ENCODE measurements at regions not wholly inside any gene's neighbourhood (a gene's known extent, or its start where the extent isn't known, plus 50 kb on each side); places are given as distances from the start of the nearest gene placed in this dataset.

- DNase-seq (ENCODE audit: low read depth in 4 of 4, low spot score in 2 of 4) = no peak
Observed at GRCh38 chr9:89787595-89787994, 182.8 kb downstream of the GADD45G start.

GRCh38 chr9:89788434-89788833, 183.6 kb downstream of the GADD45G start:
- no peak for DNase-seq (ENCODE audit: low read depth in 4 of 4, low spot score in 2 of 4)

DNA sequence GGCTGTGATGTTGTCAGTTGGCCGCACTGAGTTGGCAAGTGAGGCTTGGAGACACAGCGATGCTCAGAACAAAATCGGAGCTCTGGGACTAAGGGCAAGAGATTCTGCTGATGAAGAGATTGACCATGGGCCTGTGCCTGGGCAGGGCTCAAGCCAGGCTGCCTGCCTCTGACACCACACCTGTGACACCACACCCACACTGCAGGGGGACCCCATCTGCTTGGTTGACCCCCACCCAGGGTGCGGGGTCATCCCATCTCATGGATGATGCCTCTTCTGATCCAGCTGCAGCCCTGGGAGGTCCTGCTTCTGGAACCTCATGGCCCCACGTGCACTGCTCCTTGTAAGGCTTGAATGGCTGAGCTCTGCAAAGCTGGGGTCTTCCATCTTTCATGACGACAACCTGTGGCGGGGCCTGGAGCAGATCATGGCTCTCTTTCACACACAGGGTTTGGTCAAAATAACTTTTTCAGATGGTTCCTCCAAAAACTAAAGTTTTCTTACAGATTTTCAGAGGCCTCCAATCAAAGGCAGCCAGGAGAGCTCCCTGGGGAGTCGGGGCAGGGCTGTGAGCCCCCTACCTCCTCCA, 185.2 kb downstream of the GADD45G start:
- no peak for DNase-seq (ENCODE audit: low read depth in 4 of 4, low spot score in 2 of 4)

- DNase-seq (ENCODE audit: low read depth in 4 of 4, low spot score in 2 of 4) = no peak
Observed at GRCh38 chr9:89790542-89791109, 185.8 kb downstream of the GADD45G start.

- no peak for DNase-seq (ENCODE audit: low read depth in 4 of 4, low spot score in 2 of 4)
Observed at GRCh38 chr9:89791754-89792153, 186.9 kb downstream of the GADD45G start.

- no peak for DNase-seq (ENCODE audit: low read depth in 4 of 4, low spot score in 2 of 4)
Observed at GRCh38 chr9:89792189-89793123, 187.6 kb downstream of the GADD45G start.

DNA sequence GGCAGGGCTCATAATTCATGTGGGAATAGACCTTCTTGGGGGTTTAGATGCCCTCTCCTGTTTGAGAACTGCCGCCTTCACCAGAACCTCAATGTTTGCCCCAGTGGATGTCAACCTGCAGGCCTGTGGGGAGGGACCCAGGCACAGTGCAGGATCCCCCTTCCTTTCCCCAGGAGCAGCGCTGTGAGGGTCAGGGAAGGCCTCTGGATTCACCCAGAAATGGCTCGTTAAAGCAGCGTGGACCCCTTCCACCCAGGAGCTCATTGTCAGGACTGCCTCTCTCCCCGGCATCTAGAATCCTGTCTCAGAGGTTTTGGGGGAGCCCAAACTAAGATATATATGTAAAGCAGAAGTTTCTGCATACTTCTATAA, 188.3 kb downstream of the GADD45G start:
- DNase-seq (ENCODE audit: low read depth in 4 of 4, low spot score in 2 of 4) = no peak

GRCh38 chr9:89793551-89793950, 188.7 kb downstream of the GADD45G start:
- DNase-seq (ENCODE audit: low read depth in 4 of 4, low spot score in 2 of 4) = no peak

DNA sequence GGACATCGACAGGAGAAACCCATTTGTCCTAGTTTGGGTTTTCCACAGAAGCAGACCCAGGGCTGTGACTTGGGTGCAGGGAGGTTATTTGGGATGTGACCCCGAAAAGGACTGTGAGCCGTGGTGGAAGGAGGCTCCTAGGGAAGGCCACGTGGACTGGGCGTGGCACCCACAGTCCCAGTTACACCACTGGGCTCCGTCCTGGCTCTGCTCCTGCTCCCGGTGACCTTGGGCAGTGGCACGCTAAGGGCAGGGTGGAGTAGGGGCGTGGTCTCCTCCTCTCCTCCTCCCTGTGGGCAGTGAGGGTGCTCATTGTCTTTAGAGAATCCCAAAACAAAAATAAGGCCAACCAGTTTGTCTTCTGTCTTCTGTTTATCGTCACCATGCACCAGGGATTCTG, 190.1 kb downstream of the GADD45G start:
- DNase-seq (ENCODE audit: low read depth in 4 of 4, low spot score in 2 of 4) = no peak

DNA sequence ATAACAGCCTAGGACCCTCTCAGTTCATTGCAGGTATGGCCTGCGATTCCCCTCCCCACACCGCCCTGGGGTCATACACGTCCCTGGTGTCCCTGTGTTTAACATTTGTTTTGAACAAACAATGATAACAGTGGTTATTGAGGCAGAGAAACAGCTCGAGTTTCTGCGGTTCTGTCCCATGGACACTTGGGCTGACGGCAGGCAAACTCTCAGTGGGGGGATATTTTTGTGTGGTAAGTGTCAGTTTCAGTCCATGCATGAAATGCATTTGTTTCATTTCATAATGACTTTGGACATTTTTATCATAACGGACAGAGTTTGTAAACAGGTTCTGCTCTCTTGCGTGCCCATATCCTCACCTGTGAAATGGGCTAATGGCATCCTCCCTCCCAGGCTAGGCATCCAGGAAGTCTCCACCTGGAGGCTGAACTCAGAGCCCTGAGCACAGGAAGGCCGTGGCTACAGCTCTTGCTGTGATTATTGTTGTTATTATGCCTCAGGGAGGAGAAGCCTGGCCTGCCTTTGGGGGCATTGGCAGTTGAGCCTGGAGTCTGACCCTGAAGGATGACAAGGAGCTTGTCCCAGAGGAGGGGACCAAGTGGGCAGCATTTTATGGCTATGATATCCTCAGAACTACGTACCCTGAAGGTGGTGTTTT, 190.9 kb downstream of the GADD45G start:
- DNase-seq (ENCODE audit: low read depth in 4 of 4, low spot score in 2 of 4) = no peak

DNA sequence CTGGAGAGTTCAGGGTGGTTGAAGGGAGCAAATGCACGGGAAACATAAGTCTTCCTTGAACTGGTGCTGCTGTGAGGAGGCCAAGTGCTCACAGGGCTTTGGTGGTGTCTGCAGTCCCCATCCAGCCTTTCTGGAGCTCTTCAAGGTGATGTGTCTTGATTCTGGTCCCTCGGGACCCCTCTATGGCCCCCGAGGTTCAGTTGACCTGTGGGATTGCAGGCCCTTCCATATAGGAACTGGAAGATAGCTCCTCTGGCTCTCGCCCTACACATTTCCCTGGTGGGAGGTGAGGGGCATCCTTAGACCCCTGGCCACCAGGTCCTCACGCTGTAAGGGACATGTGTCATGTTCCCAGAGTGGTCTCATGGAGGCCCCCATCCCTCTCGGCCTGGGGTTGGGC, 191.8 kb downstream of the GADD45G start:
- no peak for DNase-seq (ENCODE audit: low read depth in 4 of 4, low spot score in 2 of 4)

GRCh38 chr9:89797255-89797654, 192.4 kb downstream of the GADD45G start:
- DNase-seq (ENCODE audit: low read depth in 4 of 4, low spot score in 2 of 4) = no peak

- DNase-seq (ENCODE audit: low read depth in 4 of 4, low spot score in 2 of 4) = no peak
Observed at GRCh38 chr9:89797937-89798455, 193.2 kb downstream of the GADD45G start.

- no peak for DNase-seq (ENCODE audit: low read depth in 4 of 4, low spot score in 2 of 4)
Observed at GRCh38 chr9:89798547-89799120, 193.8 kb downstream of the GADD45G start.

DNA sequence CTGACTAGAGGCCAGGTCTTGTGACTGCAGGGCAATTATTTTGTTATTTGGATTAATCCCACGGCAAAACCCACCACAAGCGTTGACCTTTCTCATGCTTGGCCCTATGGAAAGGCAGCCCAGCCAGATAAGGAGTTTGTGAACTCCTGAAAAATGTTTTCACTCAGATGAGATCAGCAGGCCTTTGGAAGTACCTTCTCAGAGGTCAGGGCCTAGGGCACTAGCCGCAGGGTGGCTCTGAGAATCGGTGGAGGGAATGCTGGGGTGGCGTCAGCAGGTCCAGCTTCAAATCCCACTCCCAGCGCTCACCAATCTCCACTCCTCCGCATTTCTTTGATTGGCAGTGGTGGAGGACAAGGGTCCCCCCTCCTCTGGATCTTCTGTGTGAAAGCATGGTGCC, 194.4 kb downstream of the GADD45G start:
- DNase-seq (ENCODE audit: low read depth in 4 of 4, low spot score in 2 of 4) = no peak

DNA sequence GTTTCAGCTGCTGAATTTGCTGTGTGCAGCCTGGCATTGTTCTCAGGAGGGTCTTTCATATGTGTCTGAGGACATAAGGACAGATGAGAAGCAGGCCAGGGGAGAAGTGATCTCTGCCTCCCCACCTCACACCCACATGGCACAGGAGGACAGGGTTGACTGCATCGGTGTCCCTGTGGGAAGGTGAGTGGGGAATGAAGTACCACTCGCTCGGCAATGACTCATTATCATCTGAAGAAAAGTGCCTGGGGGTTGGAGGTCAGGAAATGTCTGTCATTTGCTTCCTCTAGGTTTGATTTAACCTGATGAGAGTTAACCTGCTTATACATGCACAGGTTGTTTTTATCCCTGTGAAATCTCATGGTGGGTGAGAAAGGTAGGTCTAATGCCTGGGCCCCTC, 195.0 kb downstream of the GADD45G start:
- no peak for DNase-seq (ENCODE audit: low read depth in 4 of 4, low spot score in 2 of 4)

GRCh38 chr9:89801341-89801740, 196.5 kb downstream of the GADD45G start:
- DNase-seq (ENCODE audit: low read depth in 4 of 4, low spot score in 2 of 4) = no peak

DNA sequence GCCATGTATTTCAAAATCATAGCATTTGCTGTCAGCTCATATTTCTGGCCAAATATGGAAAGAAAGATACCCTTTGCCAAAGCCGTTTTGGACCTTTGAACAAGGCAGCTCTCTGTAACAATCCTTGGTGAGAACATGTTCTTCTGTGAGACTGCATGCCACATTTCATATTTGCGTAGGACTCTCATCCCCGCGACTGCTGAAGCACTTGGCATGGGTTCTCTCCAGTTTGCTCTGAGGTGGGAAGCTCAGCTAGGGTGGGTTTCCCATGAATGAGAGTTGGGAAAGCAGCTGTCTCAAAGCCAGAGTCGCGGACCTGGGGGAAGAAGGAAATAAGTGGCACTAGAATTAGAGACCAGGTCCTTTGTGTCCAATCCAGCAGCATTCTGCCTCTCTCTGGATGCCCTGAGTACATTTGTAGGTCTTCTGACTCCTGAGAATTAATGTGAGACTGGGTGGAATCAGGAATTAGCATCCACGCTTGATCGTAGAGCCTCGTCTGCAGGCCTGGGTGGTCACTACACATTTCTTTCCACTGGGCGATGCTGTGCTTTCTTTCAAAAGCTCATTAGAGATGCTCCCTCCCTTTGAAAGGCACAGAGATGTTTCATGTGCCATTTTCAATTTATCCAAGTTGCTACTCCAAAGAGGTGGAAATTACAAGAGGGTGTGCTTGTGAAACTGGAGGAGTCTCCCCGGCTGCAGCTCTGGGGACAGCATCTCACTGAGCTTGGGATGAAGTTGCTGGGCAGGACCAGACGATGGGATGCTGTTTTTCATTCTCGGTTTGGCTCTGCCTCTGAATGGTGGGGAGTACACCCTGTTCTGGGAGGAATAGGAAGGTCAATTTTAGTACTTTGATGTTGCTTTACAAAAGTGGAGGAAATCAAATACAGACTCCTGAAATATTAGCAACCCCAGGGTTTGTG, 197.2 kb downstream of the GADD45G start:
- no peak for DNase-seq (ENCODE audit: low read depth in 4 of 4, low spot score in 2 of 4)

GRCh38 chr9:89802781-89803355, 198.1 kb downstream of the GADD45G start:
- no peak for DNase-seq (ENCODE audit: low read depth in 4 of 4, low spot score in 2 of 4)
